ENCODE measurements at regions not wholly inside any gene's neighbourhood (a gene's known extent, or its start where the extent isn't known, plus 50 kb on each side); places are given as distances from the start of the nearest gene placed in this dataset.

- Histone ChIP-seq H3K4me2 (ENCODE audit: insufficient read depth, low read length) (no peak overlapping the region), H3K4me1 (ENCODE audit: control insufficient read depth, extremely low read depth, insufficient read depth, low read length) (no peaks in the 10 kb centered on the region), H3K79me2 (ENCODE audit: control insufficient read depth, insufficient read depth, low read length) (no peaks in the 10 kb centered on the region), H3K36me3 (ENCODE audit: control insufficient read depth in 2 of 2, extremely low read depth in 1 of 2, insufficient read depth in 2 of 2, low read length in 2 of 2) (no peaks in the 10 kb centered on the region), H3K9me1 (replicated peaks; ENCODE audit: control insufficient read depth, extremely low read depth, insufficient read depth, low read length) (no peaks in the 10 kb centered on the region), H3K9me3 (replicated peaks; ENCODE audit: control insufficient read depth, insufficient read depth, low read length) (no peaks in the 10 kb centered on the region), H3K9ac (replicated peaks; ENCODE audit: extremely low read depth, insufficient read depth, low read length) (no peak overlapping the region), H3K27me3 (ENCODE audit: control insufficient read depth in 2 of 2, insufficient read depth in 2 of 2, low read length in 2 of 2) (no peaks in the 10 kb centered on the region), H4K20me1 (replicated peaks; ENCODE audit: control insufficient read depth, extremely low read depth, insufficient read depth, low read length) (no peaks in the 10 kb centered on the region), H3K27ac (ENCODE audit: insufficient read depth, low read depth, low read length) (no peak overlapping the region), H3K4me3 (replicated peaks in 1 of 3; ENCODE audit: insufficient read depth in 1 of 3, low read depth in 1 of 3, low read length in 3 of 3) (no peak overlapping the region), H2AFZ (ENCODE audit: low read depth, low read length) (no peak overlapping the region)
- no peak for DNase-seq (ENCODE audit: low read depth, low spot score)
- dilution Hi-C loops (cut with MboI; ENCODE audit: extremely low pct_ligation_motif_present, low sequenced_read_pairs) (no loop called here), intact Hi-C loops (cut with micrococcal nuclease) (no loop called here)
- ChIA-PET CTCF (no interaction called here), POLR2A (no interaction called here)
- FAIRE-seq = no peak
- no TSS peak for BruUV-seq (replicated peaks)
- TF ChIP-seq JUN (IDR thresholded peaks at IDR 0.05; ENCODE audit: borderline replicate concordance, insufficient read depth, insufficient read length, low read depth) (no peak), POLR2AphosphoS5 (IDR thresholded peaks at IDR 0.05; ENCODE audit: insufficient read depth, low read depth, low read length) (no peak), MAX (IDR thresholded peaks at IDR 0.05; ENCODE audit: insufficient read depth, insufficient read length) (no peak), POLR2A (IDR thresholded peaks at IDR 0.05; ENCODE audit: low read depth, low read length) (no peak), FOS (IDR thresholded peaks at IDR 0.05; ENCODE audit: borderline replicate concordance, insufficient read depth, low read length) (no peak), GATA2 (IDR thresholded peaks at IDR 0.05; ENCODE audit: insufficient read depth, insufficient read length, low read depth, low read length) (no peak), EZH2 (IDR thresholded peaks at IDR 0.05; ENCODE audit: borderline replicate concordance, low read depth, low read length, severe bottlenecking) (no peak), MYC (IDR thresholded peaks at IDR 0.05; ENCODE audit: low read depth, low read length) (no peak), CTCF (IDR thresholded peaks at IDR 0.05; ENCODE audit: extremely low read depth in 1 of 2, insufficient read depth in 1 of 2, low read depth in 1 of 2, low read length in 2 of 2) (no peak)
These were observed 53.1 kb upstream of the CYYR1 start for GRCh38 chr21:26626187-26626586.
